Chondrocyte (in vitro differentiated cells): ENCODE measurements at regions not wholly inside any gene's neighbourhood (a gene's known extent, or its start where the extent isn't known, plus 50 kb on each side); places are given as distances from the start of the nearest gene placed in this dataset.

Source experiments
- DNase-seq: peaks from one replicate; pipeline ENCODE4 v3.0.0; 2021; ENCODE audit warnings: mixed read lengths, low spot score
- H3K27ac Mint-ChIP-seq: one replicate; pipeline ENCODE4 v1.8.0; 2021; ENCODE audit warnings: mild to moderate bottlenecking, moderate library complexity, mixed read lengths; ENCODE audit not compliant: unreplicated experiment
- H3K27me3 Mint-ChIP-seq: 2 replicates; pipeline ENCODE4 v1.8.0; 2021; ENCODE audit warnings: low read depth, mixed read lengths
- H3K36me3 Mint-ChIP-seq: 2 replicates; pipeline ENCODE4 v1.8.0; 2021; ENCODE audit warnings: low read depth, mixed read lengths
- H3K4me1 Mint-ChIP-seq: 2 replicates; pipeline ENCODE4 v1.8.0; 2021; ENCODE audit warnings: low read depth, mild to moderate bottlenecking, mixed read lengths
- H3K4me3 Mint-ChIP-seq: one replicate; pipeline ENCODE4 v1.8.0; 2021; ENCODE audit warnings: mild to moderate bottlenecking, moderate library complexity, mixed read lengths; ENCODE audit not compliant: unreplicated experiment
- H3K9me3 Mint-ChIP-seq: 2 replicates; pipeline ENCODE4 v1.8.0; 2021; ENCODE audit warnings: low read depth, mixed read lengths
- TF ChIP-seq, protein P1 (sequence below): fragments of 200-600 bp; sonication (generic); IDR thresholded peaks from 2 replicates; pipeline ENCODE4 v1.5.0; 2021; ENCODE audit warnings: antibody characterized with exemption, mild to moderate bottlenecking, moderate library complexity

DNA sequence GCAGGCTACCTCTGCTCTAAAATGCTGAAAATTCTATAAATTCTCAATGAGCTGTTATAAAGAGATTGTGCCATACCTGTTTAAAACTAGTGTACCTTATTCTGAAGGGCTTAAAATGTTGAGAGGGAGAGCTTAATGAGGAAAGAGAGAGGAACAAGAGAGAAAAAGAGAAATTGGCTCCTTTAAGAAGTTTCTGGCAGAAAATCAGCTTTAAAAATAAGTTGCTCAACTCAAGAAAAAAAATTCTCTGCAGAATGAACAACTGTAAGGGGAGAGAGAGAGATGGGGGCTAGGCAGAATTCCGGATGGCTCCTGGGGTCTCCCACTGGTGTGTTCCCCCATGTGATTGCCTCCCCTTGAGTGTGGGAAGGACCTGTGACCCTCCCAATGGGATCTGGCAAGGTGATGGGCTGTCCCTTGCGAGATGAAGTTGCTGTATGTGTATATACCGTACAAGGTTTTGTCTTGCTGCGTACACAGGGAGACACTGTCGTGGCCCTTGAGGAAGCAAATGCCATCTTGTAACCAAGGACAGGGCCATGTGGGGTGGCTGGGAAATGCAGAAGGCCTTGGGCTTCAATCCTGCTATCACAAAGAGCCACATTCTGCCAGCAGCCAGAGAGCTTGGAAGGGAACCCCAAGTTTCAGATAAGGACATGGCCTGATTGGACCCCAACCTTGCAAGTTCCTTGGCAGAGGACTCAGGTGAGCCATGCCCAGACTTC, 64.3 kb upstream of the S1PR3 start:
- Mint-ChIP-seq H3K27me3 (peaks cover 6% of the 10 kb centered on the region), H3K9me3 (peaks cover 6% of the 10 kb centered on the region), H3K36me3 (peaks cover 2% of the 10 kb centered on the region), H3K4me3 (no peak overlapping the region), H3K27ac (no peak overlapping the region), H3K4me1 (no peaks in the 10 kb centered on the region)
- TF ChIP-seq, protein P1, sequence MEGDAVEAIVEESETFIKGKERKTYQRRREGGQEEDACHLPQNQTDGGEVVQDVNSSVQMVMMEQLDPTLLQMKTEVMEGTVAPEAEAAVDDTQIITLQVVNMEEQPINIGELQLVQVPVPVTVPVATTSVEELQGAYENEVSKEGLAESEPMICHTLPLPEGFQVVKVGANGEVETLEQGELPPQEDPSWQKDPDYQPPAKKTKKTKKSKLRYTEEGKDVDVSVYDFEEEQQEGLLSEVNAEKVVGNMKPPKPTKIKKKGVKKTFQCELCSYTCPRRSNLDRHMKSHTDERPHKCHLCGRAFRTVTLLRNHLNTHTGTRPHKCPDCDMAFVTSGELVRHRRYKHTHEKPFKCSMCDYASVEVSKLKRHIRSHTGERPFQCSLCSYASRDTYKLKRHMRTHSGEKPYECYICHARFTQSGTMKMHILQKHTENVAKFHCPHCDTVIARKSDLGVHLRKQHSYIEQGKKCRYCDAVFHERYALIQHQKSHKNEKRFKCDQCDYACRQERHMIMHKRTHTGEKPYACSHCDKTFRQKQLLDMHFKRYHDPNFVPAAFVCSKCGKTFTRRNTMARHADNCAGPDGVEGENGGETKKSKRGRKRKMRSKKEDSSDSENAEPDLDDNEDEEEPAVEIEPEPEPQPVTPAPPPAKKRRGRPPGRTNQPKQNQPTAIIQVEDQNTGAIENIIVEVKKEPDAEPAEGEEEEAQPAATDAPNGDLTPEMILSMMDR = no peak
- DNase-seq = no peak

DNA sequence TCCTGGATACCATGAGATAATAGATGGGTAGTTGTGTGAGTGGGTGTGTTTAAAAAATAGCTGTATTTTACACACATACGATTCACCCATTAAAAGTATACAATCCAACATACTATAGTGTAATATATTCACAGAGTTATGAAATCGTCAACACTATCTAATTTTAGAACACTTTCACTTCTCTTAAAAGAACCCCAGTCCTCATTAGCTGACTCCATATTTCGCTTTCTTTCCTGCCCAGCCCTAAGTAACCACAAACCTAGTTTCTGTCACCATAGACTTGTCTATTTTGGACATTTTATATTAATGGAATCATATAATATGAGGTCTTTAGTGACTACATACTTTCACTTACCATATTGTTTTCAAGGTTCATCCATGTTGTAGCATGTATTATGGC, 63.8 kb upstream of the S1PR3 start:
- Mint-ChIP-seq H3K36me3 (peaks cover 2% of the 10 kb centered on the region), H3K27ac (no peak overlapping the region), H3K4me3 (no peak overlapping the region), H3K27me3 (peaks cover 8% of the 10 kb centered on the region), H3K4me1 (no peaks in the 10 kb centered on the region), H3K9me3 (peaks cover 6% of the 10 kb centered on the region)
- no peak for DNase-seq
- TF ChIP-seq, protein P1 = no peak

DNA sequence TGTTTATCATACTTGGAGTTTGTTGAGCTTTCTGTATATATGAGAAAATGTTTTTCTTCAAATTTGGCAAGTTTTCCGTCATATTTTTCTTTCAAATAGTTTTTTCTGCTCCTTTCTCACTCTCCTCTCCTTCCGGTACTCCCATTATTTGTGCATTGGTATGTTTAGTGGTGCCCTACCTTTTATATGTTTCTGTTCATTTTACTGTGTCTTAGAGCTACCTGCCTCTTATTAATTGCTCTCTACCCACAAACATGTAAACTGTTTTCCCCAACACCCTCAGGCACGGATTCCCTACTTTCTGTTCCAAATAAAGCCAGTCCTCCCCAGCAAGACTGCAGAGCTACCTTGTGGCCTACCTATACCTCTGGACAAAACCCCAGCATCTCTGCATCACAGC, 60.6 kb upstream of the S1PR3 start:
- H3K9me3 Mint-ChIP-seq = peaks cover 6% of the 10 kb centered on the region
- DNase-seq = no peak
- TF ChIP-seq, protein P1 = no peak
- H3K4me1 Mint-ChIP-seq = no peaks in the 10 kb centered on the region
- H3K4me3 Mint-ChIP-seq = no peak overlapping the region
- H3K27ac Mint-ChIP-seq = no peak overlapping the region
- peaks cover 3% of the 10 kb centered on the region for H3K36me3 Mint-ChIP-seq
- peaks cover 17% of the 10 kb centered on the region for H3K27me3 Mint-ChIP-seq

DNA sequence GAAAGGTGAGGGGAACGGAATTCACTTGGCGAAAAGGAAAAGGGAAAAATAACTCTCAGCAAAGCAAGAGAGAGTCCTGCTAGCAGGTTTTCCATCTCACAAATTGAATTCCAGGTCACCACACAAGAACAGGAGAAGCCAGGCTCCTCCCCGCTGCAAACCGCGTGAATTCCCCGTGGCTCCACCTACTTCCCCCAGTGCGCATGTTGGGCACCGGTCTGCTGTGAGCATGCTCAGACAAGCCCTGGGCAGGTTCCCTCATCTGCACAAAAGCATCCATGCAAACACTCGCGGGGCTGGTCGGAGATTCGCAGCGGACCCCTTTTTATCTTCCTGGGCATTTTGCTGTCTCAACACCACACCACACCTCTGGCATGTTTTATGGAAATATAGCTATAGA, 58.5 kb upstream of the S1PR3 start:
- peaks cover 6% of the 10 kb centered on the region for H3K9me3 Mint-ChIP-seq
- TF ChIP-seq, protein P1 = no peak
- DNase-seq = no peak
- H3K36me3 Mint-ChIP-seq = peaks cover 3% of the 10 kb centered on the region
- no peak overlapping the region for H3K4me3 Mint-ChIP-seq
- H3K27ac Mint-ChIP-seq = no peak overlapping the region
- H3K4me1 Mint-ChIP-seq = no peaks in the 10 kb centered on the region
- H3K27me3 Mint-ChIP-seq = peaks cover 18% of the 10 kb centered on the region

DNA sequence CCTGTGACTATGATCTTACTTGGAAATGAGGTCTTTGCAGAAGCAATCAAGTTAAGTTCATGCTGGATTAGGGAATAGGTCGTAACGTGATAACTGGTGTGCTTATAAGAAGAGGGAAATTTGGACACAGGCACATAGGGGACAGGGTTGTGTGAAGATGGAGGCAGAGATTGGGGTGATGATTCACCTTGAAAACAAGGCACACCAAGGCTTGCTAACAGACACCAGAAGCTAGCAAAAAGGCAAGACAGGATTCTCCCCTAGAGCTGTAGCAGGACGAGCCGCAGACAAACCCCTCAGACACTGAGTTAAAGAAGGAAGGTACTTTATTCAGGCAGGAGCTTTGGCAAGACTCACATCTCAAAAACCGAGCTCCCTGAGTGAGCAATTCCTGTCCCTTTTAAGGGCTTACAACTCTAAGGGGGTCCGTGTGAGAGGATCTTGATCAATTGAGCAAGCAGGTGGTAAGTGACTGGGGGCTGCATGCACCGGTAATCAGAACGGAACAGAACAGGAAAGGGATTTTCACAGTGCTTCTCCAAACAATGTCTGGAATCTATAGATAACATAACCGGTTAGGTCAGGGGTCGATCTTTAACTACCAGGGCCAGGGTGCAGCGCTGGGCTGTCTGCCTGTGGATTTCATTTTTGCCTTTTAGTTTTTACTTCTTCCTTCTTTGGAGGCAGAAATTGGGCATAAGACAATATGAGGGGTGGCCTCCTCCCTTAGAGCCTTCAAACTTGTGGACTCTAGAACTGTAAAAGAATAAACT, 57.5 kb upstream of the S1PR3 start:
- Mint-ChIP-seq H3K9me3 (peaks cover 6% of the 10 kb centered on the region), H3K4me3 (no peak overlapping the region)

More for the DNA sequence above, 57.5 kb upstream of the S1PR3 start:
- Mint-ChIP-seq H3K27ac (no peak overlapping the region), H3K4me1 (no peaks in the 10 kb centered on the region), H3K27me3 (peaks cover 20% of the 10 kb centered on the region), H3K36me3 (peaks cover 3% of the 10 kb centered on the region)
- TF ChIP-seq, protein P1 = no peak
- DNase-seq = no peak
